Lung (tissue), 11 donors: ENCODE measurements at regions not wholly inside any gene's neighbourhood (a gene's known extent, or its start where the extent isn't known, plus 50 kb on each side); places are given as distances from the start of the nearest gene placed in this dataset.

Experiments used
- ATAC-seq: fragments of 200-7000 bp; cut with Tn5 transposase; one replicate; pipeline ENCODE4 v1.9.1; 2020; ENCODE audit warnings: moderate number of reproducible peaks; ENCODE audit not compliant: insufficient read depth, low FRiP score
- DNase-seq, 3 donors: peaks; one replicate each; pipeline ENCODE4 v3.0.0-alpha.2; 2013 to 2017
- H3K27ac ChIP-seq, 2 donors: one replicate each; pipeline ENCODE4 v1.5.1; 2013; ENCODE audit warnings: mild to moderate bottlenecking in 2 of 2, moderate library complexity in 2 of 2, control low read depth in 1 of 2, inconsistent platforms in 1 of 2, low read depth in 1 of 2, low read length in 1 of 2
- H3K27me3 ChIP-seq, 3 donors: one replicate each; pipeline ENCODE4 v1.5.1; 2013; ENCODE audit warnings: low read length in 2 of 3; ENCODE audit not compliant: control insufficient read depth in 3 of 3, insufficient read depth in 3 of 3
- H3K36me3 ChIP-seq, 4 donors: one replicate each; pipeline ENCODE4 v1.5.1; 2013; ENCODE audit warnings: low read length in 4 of 4, mild to moderate bottlenecking in 1 of 4, moderate library complexity in 1 of 4; ENCODE audit not compliant: control insufficient read depth in 4 of 4, insufficient read depth in 4 of 4
- H3K4me1 ChIP-seq, 5 donors: one replicate each; pipeline ENCODE4 v1.5.1; 2013; ENCODE audit warnings: low read length in 5 of 5, mild to moderate bottlenecking in 2 of 5, moderate library complexity in 1 of 5; ENCODE audit not compliant: control insufficient read depth in 5 of 5, insufficient read depth in 5 of 5
- H3K4me3 ChIP-seq: one replicate; pipeline ENCODE4 v1.5.1; 2013; ENCODE audit warnings: mild to moderate bottlenecking, control low read depth, moderate library complexity
- H3K9ac ChIP-seq, 2 donors: one replicate each; pipeline ENCODE4 v1.5.1; 2013; ENCODE audit warnings: low read length in 2 of 2, control low read depth in 1 of 2; ENCODE audit not compliant: insufficient read depth in 1 of 2
- H3K9me3 ChIP-seq, 4 donors: one replicate each; pipeline ENCODE4 v1.5.1; 2013; ENCODE audit warnings: low read length in 3 of 4, mild to moderate bottlenecking in 1 of 4, moderate library complexity in 1 of 4; ENCODE audit not compliant: control insufficient read depth in 4 of 4, insufficient read depth in 3 of 4
- CTCF ChIP-seq: IDR thresholded peaks from 2 replicates; pipeline ENCODE4 v1.5.1; 2012; ENCODE audit warnings: mild to moderate bottlenecking; ENCODE audit errors: control extremely low read depth, extremely low read depth
- WGBS, 2 donors: extraction: QIAGEN DNeasy Blood & Tissue Kit; methylation state at CpG; one replicate each; pipeline ENCODE4 v1.1.7; 2013; 5-methylcytosine and 5-hydroxymethylcytosine counted together
- donor health status: control.
- donor health status: control.
- donor health status: Bipolar disorder and iron deficiency.
- donor health status: healthy.
- donor health status: DM: yes; HTN: yes; CAD: no.

GRCh38 chr13:22121146-22121739 lies 450.4 kb downstream of the FGF9 start:
- H3K36me3 ChIP-seq = no peaks in the 10 kb centered on the region
- peaks cover 0 to 5% (median 0%) of the 10 kb centered on the region in 5 donors for H3K4me1 ChIP-seq
- no peaks in the 10 kb centered on the region for H3K9me3 ChIP-seq
- H3K4me3 ChIP-seq = no peak overlapping the region
- WGBS, 2 donors = 61 to 72% methylated on average over 10 of the region's 10 CpGs
- no peak for TF ChIP-seq CTCF
- DNase-seq = no peak
- H3K9ac ChIP-seq = no peak overlapping the region
- no peaks in the 10 kb centered on the region for H3K27me3 ChIP-seq
- no peak overlapping the region for H3K27ac ChIP-seq
- no peak for ATAC-seq

- DNase-seq = no peak
- Histone ChIP-seq H3K9me3 (peaks cover 0 to 9% (median 0%) of the 10 kb centered on the region in 4 donors), H3K4me3 (no peak overlapping the region), H3K4me1 (peaks cover 0 to 31% (median 25%) of the 10 kb centered on the region in 5 donors), H3K36me3 (no peaks in the 10 kb centered on the region), H3K27me3 (no peaks in the 10 kb centered on the region), H3K9ac (no peak overlapping the region), H3K27ac (no peak overlapping the region)
- TF ChIP-seq CTCF = no peak
- WGBS, 2 donors = 12 to 13% methylated on average over 2 of the region's 2 CpGs
- ATAC-seq = no peak
Measured at GRCh38 chr13:22126433-22127021, 455.7 kb downstream of the FGF9 start.

GRCh38 chr13:22127277-22128164 lies 456.6 kb downstream of the FGF9 start:
- no peaks in the 10 kb centered on the region for H3K27me3 ChIP-seq
- DNase-seq (peak in 1 of 3 donors; percentile 39), ATAC-seq (no peak)
- H3K27ac ChIP-seq = no peak overlapping the region
- peaks cover 0 to 31% (median 20%) of the 10 kb centered on the region in 5 donors for H3K4me1 ChIP-seq
- TF ChIP-seq CTCF = no peak
- H3K36me3 ChIP-seq = no peaks in the 10 kb centered on the region
- peaks cover 0 to 9% (median 0%) of the 10 kb centered on the region in 4 donors for H3K9me3 ChIP-seq
- 64 to 73% methylated on average over 5 of the region's 5 CpGs for WGBS, 2 donors
- no peak overlapping the region for H3K4me3 ChIP-seq
- H3K9ac ChIP-seq = no peak overlapping the region
